Bronchial epithelial cell (primary cell): ENCODE measurements at regions not wholly inside any gene's neighbourhood (a gene's known extent, or its start where the extent isn't known, plus 50 kb on each side); places are given as distances from the start of the nearest gene placed in this dataset.

ENCODE experiments used
- DNase-seq: peaks from one replicate; pipeline ENCODE4 v3.0.0-alpha.2; 2010; ENCODE audit warnings: low read depth
- FAIRE-seq: peaks from 2 replicates; lab custom pipeline; 2011; peaks lifted over from hg19 to GRCh38; lab: Jason Lieb, UNC
- H3K27me3 ChIP-seq: 2 replicates; pipeline ENCODE4 v1.5.1; 2011; ENCODE audit warnings: low read length; ENCODE audit not compliant: control insufficient read depth, insufficient read depth
- H3K36me3 ChIP-seq: 2 replicates; pipeline ENCODE4 v1.5.1; 2011; ENCODE audit warnings: low read length; ENCODE audit not compliant: control insufficient read depth, insufficient read depth
- H3K4me3 ChIP-seq: 2 replicates; pipeline ENCODE4 v1.5.1; 2011; ENCODE audit warnings: mild to moderate bottlenecking, low read depth, low read length, control low read depth
- TF ChIP-seq, protein P1 (sequence below): IDR thresholded peaks from 2 replicates; pipeline ENCODE4 v1.5.1; 2011; ENCODE audit warnings: mild to moderate bottlenecking, moderate library complexity, low read length, control low read depth, inconsistent platforms; ENCODE audit not compliant: insufficient read depth, severe bottlenecking

DNA sequence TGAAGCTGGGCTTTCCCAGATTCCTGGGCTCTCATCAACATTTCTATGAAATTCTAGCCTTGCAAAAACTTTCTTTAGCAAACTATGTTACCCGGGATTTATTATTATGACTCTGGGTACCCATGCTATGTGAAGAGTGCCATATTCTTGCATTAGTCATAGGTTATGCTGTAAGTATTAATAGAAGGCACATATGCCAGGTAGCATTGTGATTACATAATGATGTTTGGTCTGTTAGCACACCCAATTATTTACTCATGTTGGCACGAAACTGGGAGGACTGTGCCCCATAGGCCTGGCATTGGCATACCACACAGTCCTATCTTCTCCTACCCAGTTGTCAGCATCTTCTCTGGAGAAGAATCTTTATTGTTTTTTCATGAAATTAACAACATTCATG lies 171.0 kb downstream of the SLC4A3 start:
- DNase-seq (no peak), FAIRE-seq (no peak)
- H3K36me3 ChIP-seq = no peaks in the 10 kb centered on the region
- TF ChIP-seq, protein P1, sequence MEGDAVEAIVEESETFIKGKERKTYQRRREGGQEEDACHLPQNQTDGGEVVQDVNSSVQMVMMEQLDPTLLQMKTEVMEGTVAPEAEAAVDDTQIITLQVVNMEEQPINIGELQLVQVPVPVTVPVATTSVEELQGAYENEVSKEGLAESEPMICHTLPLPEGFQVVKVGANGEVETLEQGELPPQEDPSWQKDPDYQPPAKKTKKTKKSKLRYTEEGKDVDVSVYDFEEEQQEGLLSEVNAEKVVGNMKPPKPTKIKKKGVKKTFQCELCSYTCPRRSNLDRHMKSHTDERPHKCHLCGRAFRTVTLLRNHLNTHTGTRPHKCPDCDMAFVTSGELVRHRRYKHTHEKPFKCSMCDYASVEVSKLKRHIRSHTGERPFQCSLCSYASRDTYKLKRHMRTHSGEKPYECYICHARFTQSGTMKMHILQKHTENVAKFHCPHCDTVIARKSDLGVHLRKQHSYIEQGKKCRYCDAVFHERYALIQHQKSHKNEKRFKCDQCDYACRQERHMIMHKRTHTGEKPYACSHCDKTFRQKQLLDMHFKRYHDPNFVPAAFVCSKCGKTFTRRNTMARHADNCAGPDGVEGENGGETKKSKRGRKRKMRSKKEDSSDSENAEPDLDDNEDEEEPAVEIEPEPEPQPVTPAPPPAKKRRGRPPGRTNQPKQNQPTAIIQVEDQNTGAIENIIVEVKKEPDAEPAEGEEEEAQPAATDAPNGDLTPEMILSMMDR = no peak
- no peaks in the 10 kb centered on the region for H3K27me3 ChIP-seq
- no peak overlapping the region for H3K4me3 ChIP-seq

GRCh38 chr2:219803294-219803693 lies 175.9 kb downstream of the SLC4A3 start:
- FAIRE-seq (peak; percentile 13), DNase-seq (peak; percentile 16)
- TF ChIP-seq, protein P1 = no peak

DNA sequence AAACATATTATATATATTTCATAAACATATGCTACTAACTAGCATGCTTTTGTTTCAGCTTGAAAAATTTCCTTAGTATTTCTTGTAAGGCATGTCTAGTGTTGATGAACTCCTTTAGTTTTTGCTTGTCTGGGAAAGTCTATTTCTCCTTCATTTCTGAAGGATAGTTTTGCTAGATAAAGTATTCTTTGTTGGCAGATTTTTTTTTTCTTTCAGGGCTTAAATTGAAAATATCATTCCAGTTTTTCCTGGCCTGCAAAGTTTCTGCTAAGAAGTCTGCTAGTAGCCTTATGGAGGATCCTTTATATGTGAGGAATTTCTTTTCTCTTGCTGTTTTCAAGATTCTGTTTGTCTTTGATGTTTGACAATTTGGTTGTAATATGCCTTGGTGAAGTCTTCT lies 183.5 kb downstream of the SLC4A3 start:
- TF ChIP-seq, protein P1 = no peak
- Histone ChIP-seq H3K27me3 (no peaks in the 10 kb centered on the region), H3K36me3 (no peaks in the 10 kb centered on the region), H3K4me3 (no peak overlapping the region)
- FAIRE-seq (no peak), DNase-seq (no peak)

More at GRCh38 chr2:219803294-219803693, 175.9 kb downstream of the SLC4A3 start:
- no peaks in the 10 kb centered on the region for H3K36me3 ChIP-seq
- no peak overlapping the region for H3K4me3 ChIP-seq
- H3K27me3 ChIP-seq = no peaks in the 10 kb centered on the region

DNA sequence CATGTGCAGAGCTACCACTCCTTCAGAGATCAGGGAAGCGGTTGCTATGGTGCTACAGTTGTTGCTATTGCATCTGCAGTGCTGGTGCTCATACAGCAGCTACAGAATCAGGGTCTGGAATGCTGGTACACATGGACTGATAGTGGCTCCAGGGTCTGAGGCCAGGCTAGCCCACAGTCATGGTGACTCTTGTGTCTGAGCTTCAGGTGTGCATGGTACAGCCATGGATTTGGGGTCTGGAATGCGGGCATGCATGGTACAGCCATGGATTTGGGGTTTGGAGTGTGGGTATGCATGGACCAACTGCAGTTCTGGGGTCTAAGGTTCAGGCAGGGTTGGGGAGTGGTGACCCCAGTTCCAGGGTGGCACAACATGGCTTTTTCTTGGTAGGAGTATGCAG lies 185.2 kb downstream of the SLC4A3 start:
- Histone ChIP-seq H3K4me3 (no peak overlapping the region), H3K36me3 (no peaks in the 10 kb centered on the region), H3K27me3 (no peaks in the 10 kb centered on the region)
- TF ChIP-seq, protein P1 = no peak
- DNase-seq (no peak), FAIRE-seq (peak; percentile 91)

DNA sequence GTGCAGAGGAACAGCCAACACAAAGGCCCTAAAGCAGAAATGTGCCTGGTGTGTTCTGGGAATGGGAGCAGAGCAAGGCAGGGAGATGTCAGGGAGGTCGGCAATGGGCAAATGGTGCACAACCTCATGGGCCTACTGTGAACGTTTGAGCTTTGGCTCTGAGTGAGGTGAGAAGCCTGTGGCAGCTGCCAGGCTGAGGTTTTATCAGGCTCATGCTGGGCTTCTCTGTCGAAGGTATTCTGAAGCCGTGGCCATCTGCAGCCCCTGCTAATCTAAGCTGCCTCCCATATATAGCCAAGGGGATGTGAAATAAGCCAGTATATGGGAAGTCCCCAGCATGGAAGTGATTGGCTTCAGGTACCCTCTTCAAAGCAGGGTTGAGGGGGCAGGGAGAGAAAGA lies 193.3 kb downstream of the SLC4A3 start:
- FAIRE-seq (peak; percentile 40), DNase-seq (no peak)
- H3K27me3 ChIP-seq = no peaks in the 10 kb centered on the region
- H3K36me3 ChIP-seq = no peaks in the 10 kb centered on the region
- no peak overlapping the region for H3K4me3 ChIP-seq
- TF ChIP-seq, protein P1 = no peak

DNA sequence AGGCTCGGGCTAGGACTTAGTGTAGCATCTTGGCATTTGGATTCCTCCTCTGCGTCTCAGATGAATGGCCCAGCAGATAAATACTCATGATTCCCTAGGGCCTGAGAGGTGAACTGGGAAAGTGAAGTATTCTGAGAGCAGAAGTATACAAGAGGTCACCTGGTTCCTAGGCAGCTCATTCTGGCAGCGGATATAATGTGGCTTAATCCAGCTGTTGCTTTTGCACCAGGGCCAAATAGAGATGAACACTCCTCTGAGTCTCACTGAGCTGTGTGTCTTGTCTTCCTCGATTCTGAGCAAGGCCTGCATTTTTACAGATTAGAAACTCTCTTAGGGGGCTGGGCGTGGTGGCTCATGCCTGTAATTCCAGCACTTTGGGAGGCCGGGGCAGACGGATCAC lies 196.1 kb downstream of the SLC4A3 start:
- Histone ChIP-seq H3K4me3 (no peak overlapping the region), H3K36me3 (no peaks in the 10 kb centered on the region), H3K27me3 (no peaks in the 10 kb centered on the region)
- TF ChIP-seq, protein P1 = no peak
- no peak for FAIRE-seq
- no peak for DNase-seq
